GM19351 (cell line): ENCODE measurements at regions not wholly inside any gene's neighbourhood (a gene's known extent, or its start where the extent isn't known, plus 50 kb on each side); places are given as distances from the start of the nearest gene placed in this dataset.

Source experiments
- ATAC-seq: cut with Tn5 transposase; IDR thresholded peaks from one replicate; pipeline ENCODE4 v1.9.1; 2021; ENCODE audit warnings: mild to moderate bottlenecking, moderate library complexity; ENCODE audit not compliant: unreplicated experiment

GRCh38 chr1:42096554-42096953, 56.7 kb upstream of the GUCA2B start:
- no peak for ATAC-seq

DNA sequence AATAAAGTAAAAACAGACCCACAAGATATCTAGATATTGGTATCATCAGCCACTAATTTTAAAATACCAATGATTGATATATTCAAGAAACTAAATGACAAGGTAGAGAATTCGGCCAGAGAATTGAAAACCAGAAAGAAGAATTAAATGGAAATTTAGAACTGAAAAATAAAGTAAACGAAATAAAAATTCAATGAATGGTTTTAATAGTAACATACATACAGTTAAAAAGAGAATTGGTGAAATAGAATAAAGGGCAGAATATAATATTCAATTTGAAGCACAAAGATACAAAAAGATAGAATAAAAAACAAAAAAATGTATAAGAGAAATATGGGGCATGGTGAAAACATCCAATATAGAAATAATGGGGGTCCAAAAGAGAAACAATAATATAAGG, 64.0 kb upstream of the GUCA2B start:
- ATAC-seq: no peak

- ATAC-seq: no peak
These were observed 67.1 kb upstream of the GUCA2B start for GRCh38 chr1:42086146-42086545.

- no peak for ATAC-seq
These were observed 67.6 kb upstream of the GUCA2B start for GRCh38 chr1:42085596-42085995.

GRCh38 chr1:42081475-42081874, 71.7 kb upstream of the GUCA2B start:
- ATAC-seq: no peak

DNA sequence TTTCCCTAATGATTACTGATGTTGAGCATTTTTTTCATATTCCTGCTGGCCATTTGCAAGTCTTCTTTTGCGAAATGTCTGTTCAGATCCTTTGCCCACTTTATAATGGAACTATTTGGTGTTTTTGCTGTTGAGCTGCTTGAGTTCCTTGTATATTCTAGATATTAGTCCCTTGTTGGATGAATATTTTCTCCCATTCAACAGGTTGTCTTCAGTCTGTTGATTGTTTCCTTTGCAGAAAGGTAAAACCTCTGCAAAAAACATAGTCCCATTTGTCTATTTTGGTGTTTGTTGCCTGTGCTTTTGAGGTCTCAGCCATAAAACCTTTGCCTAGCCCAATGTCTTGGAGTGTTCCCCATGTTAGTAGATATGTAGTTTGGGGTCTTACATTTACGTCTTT, 78.0 kb upstream of the GUCA2B start:
- ATAC-seq: no peak

DNA sequence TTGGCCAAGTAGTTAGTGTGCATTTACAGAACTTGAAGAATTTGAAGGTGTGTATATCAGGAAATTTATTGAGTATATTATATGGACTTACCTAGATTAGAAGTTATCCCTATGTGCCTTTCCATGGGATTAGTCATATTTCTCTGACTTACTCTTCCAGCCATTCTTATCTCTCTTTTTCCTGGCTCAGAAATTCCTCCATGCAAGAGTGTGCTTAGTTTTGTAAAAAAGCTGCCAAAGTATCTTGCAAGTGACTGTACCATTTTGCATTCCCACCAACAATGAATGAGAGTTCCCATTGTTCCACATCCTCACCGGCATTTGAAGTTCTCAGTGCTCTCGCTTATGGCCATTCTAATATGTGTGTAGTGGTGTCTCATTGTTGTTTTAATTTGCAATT, 82.2 kb upstream of the GUCA2B start:
- no peak for ATAC-seq

DNA sequence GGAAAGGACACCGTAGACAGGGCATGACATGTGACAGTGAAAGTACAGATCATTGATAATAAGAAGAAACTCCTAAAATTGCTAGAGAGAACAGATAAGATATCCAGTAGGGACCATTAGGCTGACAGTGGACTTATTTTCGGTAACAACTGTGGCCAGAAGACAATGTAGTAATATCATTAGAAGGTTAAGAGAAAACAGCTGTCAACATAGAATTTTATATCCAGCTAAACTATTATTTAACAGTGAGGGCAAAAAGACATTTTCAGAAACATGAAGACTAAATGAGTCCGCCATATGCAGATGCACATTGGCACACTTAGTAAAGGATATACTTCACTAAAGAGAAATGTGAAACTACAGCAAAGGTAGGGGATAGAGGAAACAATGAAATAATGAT, 95.4 kb upstream of the GUCA2B start:
- ATAC-seq: no peak

DNA sequence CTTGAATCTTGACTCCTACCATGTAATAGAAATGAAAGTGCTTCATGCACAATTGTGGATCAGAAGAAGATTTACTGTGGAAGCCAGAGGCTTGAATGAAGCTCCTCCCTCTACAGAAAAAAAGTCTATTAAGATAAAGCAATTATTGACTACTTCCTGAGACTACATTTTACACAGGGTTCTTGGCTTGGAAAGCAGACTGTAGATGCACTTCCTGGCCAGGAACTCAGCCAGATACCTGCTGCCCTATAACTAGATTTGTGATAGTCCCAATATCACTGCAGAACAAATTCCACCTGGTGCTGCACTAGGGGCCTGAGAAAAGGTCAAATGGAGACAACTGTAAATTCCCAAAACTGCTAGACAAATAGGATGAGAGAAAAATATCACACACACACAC, 96.8 kb upstream of the GUCA2B start:
- no peak for ATAC-seq

- no peak for ATAC-seq
These were observed 98.1 kb upstream of the GUCA2B start for GRCh38 chr1:42055061-42055460.

- no peak for ATAC-seq
These were observed 101.0 kb upstream of the GUCA2B start for GRCh38 chr1:42052072-42052699.

DNA sequence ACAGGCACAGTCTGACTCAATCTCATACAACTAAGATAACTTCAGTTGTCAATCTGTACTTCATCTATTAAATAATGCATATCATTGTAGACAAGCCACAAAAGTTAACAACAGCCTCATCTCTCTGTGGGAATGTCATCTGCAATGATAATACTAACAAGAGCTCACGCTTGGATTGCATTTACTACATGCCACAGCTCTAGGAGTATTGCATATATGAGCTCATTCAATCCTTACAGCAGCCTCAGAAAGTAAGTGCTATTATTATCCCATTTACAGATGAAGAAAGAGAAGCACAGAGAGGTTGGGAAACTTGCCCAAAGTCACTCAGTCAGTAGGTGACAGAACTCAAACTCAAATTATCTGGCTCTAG, 105.7 kb upstream of the GUCA2B start:
- ATAC-seq: no peak

GRCh38 chr1:42046761-42047507, 106.3 kb upstream of the GUCA2B start:
- ATAC-seq: no peak

DNA sequence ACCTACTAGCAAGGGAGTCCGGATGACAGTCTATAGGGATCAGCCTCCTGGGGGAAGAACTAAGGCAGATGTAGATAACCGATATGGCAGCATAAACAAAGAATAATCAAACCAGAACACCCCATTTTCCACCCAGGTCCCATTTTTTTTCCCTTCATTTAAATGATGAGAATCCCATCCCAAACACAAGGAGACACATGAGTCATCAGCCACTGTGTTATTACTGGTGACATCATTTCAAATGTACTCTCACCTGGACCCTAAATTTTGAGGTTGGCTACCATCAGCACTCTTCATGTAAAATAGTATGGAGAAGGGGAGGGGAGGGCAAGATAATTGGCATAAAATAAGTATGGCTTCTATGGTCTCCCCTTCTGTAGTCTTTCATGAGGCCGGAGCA, 108.9 kb upstream of the GUCA2B start:
- ATAC-seq: no peak

DNA sequence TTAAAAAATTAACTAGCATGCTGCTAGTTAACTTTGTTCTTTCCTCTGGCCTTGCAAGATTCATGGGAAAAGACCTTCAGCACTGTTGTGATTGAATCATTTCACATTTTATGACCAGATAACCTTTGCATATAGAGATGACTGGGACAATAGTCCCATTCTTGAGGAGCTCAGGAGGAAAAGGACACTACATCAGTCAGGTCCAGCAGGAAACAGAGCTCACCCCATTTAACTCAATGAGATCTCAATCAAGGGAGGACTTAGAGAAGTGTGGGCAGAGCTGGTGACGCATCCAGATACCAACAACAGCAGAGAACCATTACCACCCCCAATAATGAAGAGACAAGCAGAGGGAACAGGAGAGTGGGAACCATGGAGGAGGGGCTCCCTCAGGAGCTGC, 109.4 kb upstream of the GUCA2B start:
- ATAC-seq: no peak

DNA sequence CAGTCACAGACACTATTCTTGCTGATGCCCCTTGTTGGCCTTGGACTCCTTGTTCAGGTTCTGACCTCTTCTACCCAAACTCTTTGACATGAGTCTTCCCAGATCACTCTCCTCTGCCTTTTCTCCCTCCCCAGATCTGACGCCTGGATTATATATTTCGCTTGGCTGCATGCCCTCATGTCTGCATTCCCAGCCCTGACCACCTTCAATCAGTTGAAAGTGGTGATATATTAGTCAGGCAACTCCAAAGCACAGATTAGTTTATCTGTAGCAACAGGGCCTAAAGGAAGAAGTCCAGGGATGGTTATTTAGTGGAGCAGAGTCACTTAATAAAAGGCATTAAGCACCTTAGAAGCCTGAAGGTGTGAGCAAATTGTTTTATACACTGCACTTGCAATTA, 110.0 kb upstream of the GUCA2B start:
- ATAC-seq: no peak

DNA sequence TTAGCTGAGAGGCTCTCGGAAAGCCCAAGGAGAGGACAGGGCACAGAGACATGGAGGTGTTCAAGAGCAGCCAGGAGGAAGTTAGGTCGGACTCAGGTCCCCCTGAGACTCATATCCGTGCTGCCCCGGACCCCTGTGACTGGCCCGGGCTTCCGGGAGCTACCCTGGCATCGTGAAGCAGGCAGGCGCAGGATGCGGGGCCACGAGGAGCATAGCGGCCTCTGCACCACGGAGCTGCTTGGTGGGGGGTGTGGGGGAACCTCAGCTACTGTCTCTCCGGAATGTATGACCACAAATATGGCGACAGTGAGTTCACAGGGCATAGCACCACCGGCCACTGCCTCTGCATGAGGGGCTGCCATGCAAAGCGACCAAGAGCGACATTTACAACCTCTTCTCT, 112.2 kb upstream of the GUCA2B start:
- no peak for ATAC-seq

DNA sequence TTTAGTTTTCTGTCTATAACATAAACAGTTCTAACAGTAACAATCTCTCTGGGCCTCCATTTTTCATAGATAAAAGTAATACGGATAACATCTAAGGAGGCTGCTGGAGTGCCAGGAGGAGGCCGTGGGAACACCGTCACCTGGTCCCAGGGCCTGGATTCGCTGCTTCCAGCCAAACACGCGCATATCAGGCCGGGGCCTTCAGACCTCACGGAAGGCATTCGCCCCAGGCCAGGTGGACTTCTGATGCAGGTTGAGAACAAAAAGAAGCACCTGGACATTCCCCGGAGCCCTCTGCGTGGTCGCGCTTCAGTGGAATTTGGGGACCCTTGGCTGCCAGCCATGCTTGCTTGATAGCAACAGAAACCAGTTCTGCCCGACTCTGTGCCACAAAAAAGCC, 113.1 kb upstream of the GUCA2B start:
- no peak for ATAC-seq

DNA sequence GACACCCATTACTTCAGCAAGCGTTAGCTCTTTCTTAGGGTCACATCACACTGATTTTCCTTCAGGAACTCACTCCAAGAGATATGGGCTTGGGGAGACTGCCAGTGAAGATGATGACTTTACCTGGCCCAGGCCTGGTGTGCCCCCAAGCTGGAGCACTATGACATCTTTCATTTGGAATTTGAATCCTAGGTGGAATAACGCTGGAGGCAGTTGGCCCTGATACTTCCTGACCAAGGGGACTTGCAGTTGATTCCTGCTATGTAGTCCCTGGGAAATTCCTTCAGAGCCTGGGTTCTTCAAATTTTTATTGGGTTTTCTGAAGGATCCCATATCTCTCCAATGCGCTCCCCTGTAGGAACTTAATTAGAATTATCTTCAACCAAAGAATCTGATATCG, 114.9 kb upstream of the GUCA2B start:
- ATAC-seq: no peak

DNA sequence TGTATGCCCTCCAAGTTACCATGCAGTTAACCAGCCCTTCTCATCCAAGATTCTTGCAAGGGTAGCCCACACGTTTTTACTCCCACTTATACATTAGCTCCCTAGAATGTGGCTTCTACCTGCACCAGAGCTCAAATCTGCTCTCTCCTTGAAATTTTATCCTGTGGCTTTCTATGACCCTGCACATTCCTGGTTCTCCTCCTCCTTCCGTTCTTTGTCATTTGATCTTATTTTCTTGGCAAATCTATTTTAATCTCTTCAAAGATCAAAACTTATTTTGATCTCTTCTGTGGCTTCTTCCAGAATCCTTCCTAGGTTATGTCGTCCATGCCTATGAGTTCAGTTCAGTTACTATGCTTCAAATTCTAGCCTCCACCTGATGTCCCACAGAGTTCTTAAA, 115.6 kb upstream of the GUCA2B start:
- no peak for ATAC-seq

DNA sequence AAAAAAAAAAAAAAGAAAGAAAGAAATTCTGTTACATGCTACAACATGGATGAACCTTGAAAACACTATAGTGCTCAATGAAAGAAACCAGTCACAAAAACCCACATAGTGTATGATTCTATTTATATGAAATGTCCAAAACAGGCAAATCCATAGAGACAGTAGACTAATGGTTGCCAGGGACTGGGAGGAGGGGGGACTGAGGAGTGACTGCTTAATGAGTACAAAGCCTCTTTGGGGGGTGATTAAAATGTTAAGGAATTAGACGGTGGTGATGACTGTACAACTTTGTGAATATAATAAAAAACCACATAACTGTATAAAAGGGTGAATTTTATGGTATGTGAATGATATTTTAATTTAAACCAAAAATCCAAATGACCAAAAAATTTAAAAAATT, 116.0 kb upstream of the GUCA2B start:
- no peak for ATAC-seq

- peak; percentile 90 for ATAC-seq
These were observed 117.2 kb upstream of the GUCA2B start for GRCh38 chr1:42035830-42036604.
